ENCODE measurements at regions not wholly inside any gene's neighbourhood (a gene's known extent, or its start where the extent isn't known, plus 50 kb on each side); places are given as distances from the start of the nearest gene placed in this dataset.

GRCh38 chr9:88897081-88897480 is 94.2 kb upstream of the S1PR3 start:
- TF ChIP-seq CTCF (IDR thresholded peaks at IDR 0.05; ENCODE audit: extremely low read depth in 1 of 2, insufficient read depth in 1 of 2, low read depth in 1 of 2, low read length in 2 of 2), result no peak
- TF ChIP-seq EZH2 (IDR thresholded peaks at IDR 0.05; ENCODE audit: borderline replicate concordance, low read depth, low read length, severe bottlenecking), result no peak

All from endothelial cell of umbilical vein (primary cell).